Suprapubic skin (tissue), 4 donors: ENCODE measurements at regions not wholly inside any gene's neighbourhood (a gene's known extent, or its start where the extent isn't known, plus 50 kb on each side); places are given as distances from the start of the nearest gene placed in this dataset.

Experiments used
- DNase-seq, 2 donors: peaks; one replicate each; pipeline ENCODE4 v3.0.0-alpha.2; 2019; ENCODE audit warnings: low spot score in 2 of 2
- H3K27ac ChIP-seq: fragments of 200-600 bp; sonication (generic); one replicate; pipeline ENCODE4 v1.5.1; 2019
- H3K27me3 ChIP-seq: fragments of 200-600 bp; sonication (generic); one replicate; pipeline ENCODE4 v1.5.1; 2019
- H3K36me3 ChIP-seq: fragments of 200-600 bp; sonication (generic); one replicate; pipeline ENCODE4 v1.5.1; 2019
- H3K4me1 ChIP-seq: fragments of 200-600 bp; sonication (generic); one replicate; pipeline ENCODE4 v1.5.1; 2019
- H3K4me3 ChIP-seq: fragments of 200-600 bp; sonication (generic); one replicate; pipeline ENCODE4 v1.5.1; 2019; ENCODE audit warnings: mild to moderate bottlenecking
- H3K9me3 ChIP-seq: fragments of 200-600 bp; sonication (generic); one replicate; pipeline ENCODE4 v1.5.1; 2019
- CTCF ChIP-seq, 2 donors: fragments of 200-600 bp in 1 of 2; fragments of 450-650 bp in 1 of 2; sonication (generic) in 1 of 2; IDR thresholded peaks; one replicate each; pipeline ENCODE4 v1.5.1; 2016 to 2019; ENCODE audit warnings: antibody characterized with exemption in 2 of 2, mild to moderate bottlenecking in 1 of 2, moderate library complexity in 1 of 2
- EP300 ChIP-seq: sonication (generic); formaldehyde crosslinking; IDR thresholded peaks from one replicate; pipeline ENCODE4 v1.6.1; 2017; ENCODE audit warnings: antibody characterized with exemption
- POLR2A ChIP-seq, 2 donors: fragments of 450-650 bp; IDR thresholded peaks; one replicate each; pipeline ENCODE4 v1.6.1; 2017; ENCODE audit warnings: antibody characterized with exemption in 2 of 2, mild to moderate bottlenecking in 2 of 2, moderate library complexity in 2 of 2
- POLR2AphosphoS5 ChIP-seq, 3 donors: sonication (generic); formaldehyde crosslinking; IDR thresholded peaks; one replicate each; pipeline ENCODE4 v1.6.1; 2017; ENCODE audit warnings: antibody characterized with exemption in 3 of 3
- WGBS: methylation state at CpG from one replicate; pipeline ENCODE4 v1.1.5; 2018; 5-methylcytosine and 5-hydroxymethylcytosine counted together

- WGBS, result 49% methylated on average over 10 of the region's 10 CpGs
- H3K36me3 ChIP-seq, result no peaks in the 10 kb centered on the region
- no peak for TF ChIP-seq POLR2AphosphoS5 (IDR thresholded peaks at IDR 0.05)
- TF ChIP-seq CTCF (IDR thresholded peaks at IDR 0.05), result no peak
- no peak for TF ChIP-seq POLR2A (IDR thresholded peaks at IDR 0.05)
- TF ChIP-seq EP300, result no peak
- H3K4me3 ChIP-seq, result no peak overlapping the region
- DNase-seq, result peak; percentile 50 to 71
- H3K4me1 ChIP-seq, result peaks cover 15% of the 10 kb centered on the region
- H3K27me3 ChIP-seq, result no peaks in the 10 kb centered on the region
- H3K27ac ChIP-seq, result peak overlapping the region; percentile 52
- H3K9me3 ChIP-seq, result no peaks in the 10 kb centered on the region
Observed at GRCh38 chr5:172503925-172504700, 49.8 kb upstream of the SH3PXD2B start.
